Ovary (tissue), 7 donors: ENCODE measurements at regions not wholly inside any gene's neighbourhood (a gene's known extent, or its start where the extent isn't known, plus 50 kb on each side); places are given as distances from the start of the nearest gene placed in this dataset.

ENCODE experiments used
- DNase-seq, 5 donors: peaks; one replicate each; pipeline ENCODE4 v3.0.0-alpha.2; 2019 to 2020
- H3K27ac ChIP-seq, 2 donors: fragments of 200-600 bp; one replicate each; pipeline versions ENCODE4 v1.5.1 to v1.8.0; 2019 to 2022
- H3K27me3 ChIP-seq: fragments of 200-600 bp; one replicate; pipeline ENCODE4 v1.8.0; 2022
- H3K36me3 ChIP-seq: fragments of 200-600 bp; sonication (generic); one replicate; pipeline ENCODE4 v1.5.1; 2019
- H3K4me1 ChIP-seq: one replicate; pipeline ENCODE4 v1.8.1; 2013; ENCODE audit warnings: mild to moderate bottlenecking, moderate library complexity; ENCODE audit not compliant: insufficient read depth
- H3K4me3 ChIP-seq: fragments of 200-600 bp; sonication (generic); one replicate; pipeline ENCODE4 v1.5.1; 2017
- H3K9me3 ChIP-seq, 2 donors: fragments of 200-600 bp in 1 of 2; sonication (generic) in 1 of 2; one replicate each; pipeline versions ENCODE4 v1.5.1 to v1.8.1; 2013 to 2019; ENCODE audit warnings: mild to moderate bottlenecking in 1 of 2, moderate library complexity in 1 of 2
- EP300 ChIP-seq: sonication (generic); formaldehyde crosslinking; IDR thresholded peaks from one replicate; pipeline ENCODE4 v1.6.1; 2017; ENCODE audit warnings: antibody characterized with exemption
- POLR2A ChIP-seq: fragments of 450-650 bp; IDR thresholded peaks from one replicate; pipeline ENCODE4 v1.6.1; 2017; ENCODE audit warnings: antibody characterized with exemption, mild to moderate bottlenecking, moderate library complexity
- WGBS, 3 donors: extraction: QIAGEN DNeasy Blood & Tissue Kit in 1 of 3; methylation state at CpG; one replicate each; pipeline versions ENCODE4 v1.1.5 to v1.1.7; 2013 to 2017; 5-methylcytosine and 5-hydroxymethylcytosine counted together
- intact Hi-C, 4 donors: fragments of 100-400 bp; cut with DNase I; formaldehyde crosslinking; loops; one replicate each; pipeline versions ENCODE4 v1.11.0 to v1.15.1; 2022 to 2023
- TF ChIP-seq, protein P1 (sequence below), 3 donors: fragments of 450-650 bp in 2 of 3; fragments of 200-600 bp in 1 of 3; IDR thresholded peaks; one replicate each; pipeline versions ENCODE4 v1.5.1 to v1.8.0; 2016 to 2022; ENCODE audit warnings: antibody characterized with exemption in 3 of 3, mild to moderate bottlenecking in 1 of 3
- donor health status: DM: no; HTN: no; CAD: no; lungs with moderate emphysema.
- donor health status: DM: no; HTN: no; CAD: no.
- donor health status: Bipolar disorder and iron deficiency.
- donor health status: DM: no; HTN: no; CAD: no.
- donor health status: DM: yes; HTN: yes; CAD: no.

DNA sequence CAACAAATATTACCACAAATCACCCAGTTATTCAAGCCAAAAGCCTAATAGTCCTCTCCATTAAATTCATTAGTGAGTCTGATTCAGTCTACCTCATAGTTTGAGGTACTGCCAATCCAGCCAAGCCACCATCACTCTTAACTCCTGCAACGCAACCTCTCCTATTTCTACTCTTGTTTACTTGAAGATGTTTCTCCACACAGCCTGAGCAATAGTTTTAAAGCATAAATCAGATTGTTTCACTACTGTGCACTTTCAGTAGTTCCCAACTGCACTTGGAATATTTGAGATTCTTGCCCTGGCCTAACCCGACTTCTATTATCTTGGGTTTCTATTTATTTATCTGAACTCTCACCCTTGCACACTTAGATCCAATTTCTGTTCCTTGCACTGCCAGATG is 85.5 kb downstream of the YIPF5 start:
- no peaks in the 10 kb centered on the region for H3K4me1 ChIP-seq
- H3K36me3 ChIP-seq = no peaks in the 10 kb centered on the region
- TF ChIP-seq, protein P1, sequence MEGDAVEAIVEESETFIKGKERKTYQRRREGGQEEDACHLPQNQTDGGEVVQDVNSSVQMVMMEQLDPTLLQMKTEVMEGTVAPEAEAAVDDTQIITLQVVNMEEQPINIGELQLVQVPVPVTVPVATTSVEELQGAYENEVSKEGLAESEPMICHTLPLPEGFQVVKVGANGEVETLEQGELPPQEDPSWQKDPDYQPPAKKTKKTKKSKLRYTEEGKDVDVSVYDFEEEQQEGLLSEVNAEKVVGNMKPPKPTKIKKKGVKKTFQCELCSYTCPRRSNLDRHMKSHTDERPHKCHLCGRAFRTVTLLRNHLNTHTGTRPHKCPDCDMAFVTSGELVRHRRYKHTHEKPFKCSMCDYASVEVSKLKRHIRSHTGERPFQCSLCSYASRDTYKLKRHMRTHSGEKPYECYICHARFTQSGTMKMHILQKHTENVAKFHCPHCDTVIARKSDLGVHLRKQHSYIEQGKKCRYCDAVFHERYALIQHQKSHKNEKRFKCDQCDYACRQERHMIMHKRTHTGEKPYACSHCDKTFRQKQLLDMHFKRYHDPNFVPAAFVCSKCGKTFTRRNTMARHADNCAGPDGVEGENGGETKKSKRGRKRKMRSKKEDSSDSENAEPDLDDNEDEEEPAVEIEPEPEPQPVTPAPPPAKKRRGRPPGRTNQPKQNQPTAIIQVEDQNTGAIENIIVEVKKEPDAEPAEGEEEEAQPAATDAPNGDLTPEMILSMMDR (IDR thresholded peaks at IDR 0.05) = no peak
- TF ChIP-seq EP300 = no peak
- TF ChIP-seq POLR2A = no peak
- 49 to 54% (median 51%) methylated on average over 2 of the region's 2 CpGs for WGBS, 3 donors
- intact Hi-C loops = no loop called here
- H3K9me3 ChIP-seq = no peaks in the 10 kb centered on the region
- H3K4me3 ChIP-seq = no peak overlapping the region
- peaks cover 3% of the 10 kb centered on the region for H3K27me3 ChIP-seq
- no peak for DNase-seq
- H3K27ac ChIP-seq = no peak overlapping the region

- 81 to 84% (median 81%) methylated on average over 3 of the region's 3 CpGs for WGBS, 3 donors
- H3K4me1 ChIP-seq = no peaks in the 10 kb centered on the region
These were observed 85.1 kb downstream of the YIPF5 start for GRCh38 chr5:144085381-144085780.

GRCh38 chr5:144086295-144086694 is 84.2 kb downstream of the YIPF5 start:
- Histone ChIP-seq H3K9me3 (no peaks in the 10 kb centered on the region), H3K27me3 (peaks cover 3% of the 10 kb centered on the region), H3K4me1 (no peaks in the 10 kb centered on the region), H3K4me3 (no peak overlapping the region), H3K27ac (no peak overlapping the region), H3K36me3 (no peaks in the 10 kb centered on the region)
- no peak for DNase-seq
- TF ChIP-seq POLR2A (no peak), EP300 (no peak)
- TF ChIP-seq, protein P1 (IDR thresholded peaks at IDR 0.05) = no peak
- intact Hi-C loops = no loop called here
- WGBS, 3 donors = 81 to 93% (median 83%) methylated on average over 3 of the region's 3 CpGs

More at GRCh38 chr5:144085381-144085780, 85.1 kb downstream of the YIPF5 start:
- Histone ChIP-seq H3K27me3 (peaks cover 3% of the 10 kb centered on the region), H3K9me3 (no peaks in the 10 kb centered on the region), H3K27ac (no peak overlapping the region), H3K36me3 (no peaks in the 10 kb centered on the region), H3K4me3 (no peak overlapping the region)
- TF ChIP-seq EP300 (no peak), POLR2A (no peak)
- TF ChIP-seq, protein P1 (IDR thresholded peaks at IDR 0.05) = no peak
- DNase-seq = no peak
- intact Hi-C loops = no loop called here

DNA sequence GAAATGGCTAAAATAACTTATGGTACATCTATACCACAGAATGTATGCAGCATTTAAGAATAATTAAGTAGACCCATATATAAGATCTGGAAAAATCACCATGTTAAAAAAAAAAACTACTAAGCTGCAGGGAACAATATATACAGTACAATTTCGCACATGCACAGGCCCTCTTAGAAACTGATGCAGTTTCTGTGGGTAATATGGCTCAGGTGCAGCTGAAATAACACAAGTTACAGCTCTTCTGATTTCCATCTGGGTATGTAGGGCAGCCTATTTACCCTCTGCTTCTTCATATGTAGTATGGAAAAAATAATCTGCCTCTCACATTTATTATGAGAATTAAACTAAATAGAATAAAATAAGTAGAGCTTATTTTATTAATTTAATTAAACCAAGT is 82.9 kb downstream of the YIPF5 start:
- 92 to 96% (median 95%) methylated on average over 1 of the region's 1 CpG for WGBS, 3 donors
- H3K9me3 ChIP-seq = no peaks in the 10 kb centered on the region
- no peak overlapping the region for H3K4me3 ChIP-seq
- H3K36me3 ChIP-seq = no peaks in the 10 kb centered on the region
- TF ChIP-seq POLR2A = no peak
- no peak for TF ChIP-seq EP300
- TF ChIP-seq, protein P1 (IDR thresholded peaks at IDR 0.05) = no peak
- no peak for DNase-seq
- H3K27me3 ChIP-seq = peaks cover 3% of the 10 kb centered on the region
- no peak overlapping the region for H3K27ac ChIP-seq
- intact Hi-C loops = no loop called here
- no peaks in the 10 kb centered on the region for H3K4me1 ChIP-seq
